ENCODE measurements at regions not wholly inside any gene's neighbourhood (a gene's known extent, or its start where the extent isn't known, plus 50 kb on each side); places are given as distances from the start of the nearest gene placed in this dataset.

GRCh38 chr5:1974501-1975405 lies 92.0 kb upstream of the IRX4 start:
- no peak overlapping the region for H3K9ac ChIP-seq
- no peak for TF ChIP-seq CTCF (conservative IDR thresholded peaks at IDR 0.05; ENCODE audit: low read depth, low read length)

GRCh38 chr5:1974081-1974480 lies 91.4 kb upstream of the IRX4 start:
- no peaks in the 10 kb centered on the region for H3K4me1 ChIP-seq (ENCODE audit: low read depth, poor library complexity, severe bottlenecking)
- H2AFZ ChIP-seq (ENCODE audit: low read depth): no peak overlapping the region
- no peaks in the 10 kb centered on the region for H3K27me3 ChIP-seq (ENCODE audit: insufficient read depth, low read depth)
- no peaks in the 10 kb centered on the region for H4K20me1 ChIP-seq (ENCODE audit: insufficient read depth)
- H3K36me3 ChIP-seq (ENCODE audit: insufficient read depth): no peaks in the 10 kb centered on the region
- TF ChIP-seq CTCF (conservative IDR thresholded peaks at IDR 0.05; ENCODE audit: low read depth, low read length): no peak
- H3K79me2 ChIP-seq (ENCODE audit: insufficient read depth, low read depth): no peaks in the 10 kb centered on the region
- H3K4me2 ChIP-seq: no peak overlapping the region
- no peak overlapping the region for H3K27ac ChIP-seq
- H3K9ac ChIP-seq: no peak overlapping the region
- no peak overlapping the region for H3K4me3 ChIP-seq (IDR thresholded peaks at IDR 0.05; ENCODE audit: insufficient read depth, low read depth, low read length)

More at GRCh38 chr5:1974501-1975405, 92.0 kb upstream of the IRX4 start:
- no peak overlapping the region for H2AFZ ChIP-seq (ENCODE audit: low read depth)
- H4K20me1 ChIP-seq (ENCODE audit: insufficient read depth): no peaks in the 10 kb centered on the region
- no peak overlapping the region for H3K27ac ChIP-seq
- H3K79me2 ChIP-seq (ENCODE audit: insufficient read depth, low read depth): no peaks in the 10 kb centered on the region
- no peaks in the 10 kb centered on the region for H3K4me1 ChIP-seq (ENCODE audit: low read depth, poor library complexity, severe bottlenecking)
- no peak overlapping the region for H3K4me2 ChIP-seq
- H3K36me3 ChIP-seq (ENCODE audit: insufficient read depth): no peaks in the 10 kb centered on the region
- H3K27me3 ChIP-seq (ENCODE audit: insufficient read depth, low read depth): no peaks in the 10 kb centered on the region
- H3K4me3 ChIP-seq (IDR thresholded peaks at IDR 0.05; ENCODE audit: insufficient read depth, low read depth, low read length): no peak overlapping the region

- H3K27me3 ChIP-seq (ENCODE audit: insufficient read depth, low read depth): no peaks in the 10 kb centered on the region
Observed at GRCh38 chr5:1973391-1974013, 90.8 kb upstream of the IRX4 start.

GRCh38 chr5:1971944-1972343 lies 89.2 kb upstream of the IRX4 start:
- H4K20me1 ChIP-seq (ENCODE audit: insufficient read depth): no peaks in the 10 kb centered on the region
- H3K27me3 ChIP-seq (ENCODE audit: insufficient read depth, low read depth): no peaks in the 10 kb centered on the region
- no peaks in the 10 kb centered on the region for H3K4me1 ChIP-seq (ENCODE audit: low read depth, poor library complexity, severe bottlenecking)
- no peaks in the 10 kb centered on the region for H3K36me3 ChIP-seq (ENCODE audit: insufficient read depth)
- H3K4me3 ChIP-seq (IDR thresholded peaks at IDR 0.05; ENCODE audit: insufficient read depth, low read depth, low read length): no peak overlapping the region
- H3K27ac ChIP-seq: no peak overlapping the region
- H3K79me2 ChIP-seq (ENCODE audit: insufficient read depth, low read depth): no peaks in the 10 kb centered on the region
- no peak overlapping the region for H3K9ac ChIP-seq
- H2AFZ ChIP-seq (ENCODE audit: low read depth): no peak overlapping the region
- no peak overlapping the region for H3K4me2 ChIP-seq
- no peak for TF ChIP-seq CTCF (conservative IDR thresholded peaks at IDR 0.05; ENCODE audit: low read depth, low read length)

More at GRCh38 chr5:1973391-1974013, 90.8 kb upstream of the IRX4 start:
- H3K79me2 ChIP-seq (ENCODE audit: insufficient read depth, low read depth): no peaks in the 10 kb centered on the region
- H3K4me1 ChIP-seq (ENCODE audit: low read depth, poor library complexity, severe bottlenecking): no peaks in the 10 kb centered on the region
- no peak overlapping the region for H3K9ac ChIP-seq
- H3K4me3 ChIP-seq (IDR thresholded peaks at IDR 0.05; ENCODE audit: insufficient read depth, low read depth, low read length): no peak overlapping the region
- no peaks in the 10 kb centered on the region for H4K20me1 ChIP-seq (ENCODE audit: insufficient read depth)
- no peak overlapping the region for H2AFZ ChIP-seq (ENCODE audit: low read depth)
- no peaks in the 10 kb centered on the region for H3K36me3 ChIP-seq (ENCODE audit: insufficient read depth)
- H3K4me2 ChIP-seq: no peak overlapping the region
- no peak overlapping the region for H3K27ac ChIP-seq
- TF ChIP-seq CTCF (conservative IDR thresholded peaks at IDR 0.05; ENCODE audit: low read depth, low read length): no peak

All from KMS-11 (cell line).